ENCODE measurements at regions not wholly inside any gene's neighbourhood (a gene's known extent, or its start where the extent isn't known, plus 50 kb on each side); places are given as distances from the start of the nearest gene placed in this dataset.
"Not testable (repeated sequence)": the region's sequence is repeated elsewhere in the genome, so short reads cannot be mapped to it uniquely, and the experiment has no call there.

DNA sequence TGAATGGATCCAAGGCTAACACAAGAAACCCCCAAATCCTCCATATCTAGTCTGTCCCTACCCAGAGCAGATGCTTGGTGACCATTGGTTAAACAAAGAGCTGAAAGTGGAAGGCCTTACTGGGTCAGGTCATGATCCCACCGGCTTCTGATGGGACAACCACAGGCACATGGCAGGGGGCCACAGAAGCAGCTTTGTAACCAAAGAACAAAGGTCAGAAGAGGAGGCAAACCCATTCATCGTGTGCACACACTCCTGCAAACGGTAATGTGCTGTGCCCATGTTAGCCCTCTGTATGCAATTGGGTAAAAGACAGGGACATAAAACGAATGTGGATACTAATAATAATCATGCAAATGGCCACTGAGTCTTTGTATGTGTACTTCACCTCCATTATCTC lies 133.3 kb upstream of the SLC6A11 start:
- H3K36me3 ChIP-seq (replicated peaks; ENCODE audit: control insufficient read depth, insufficient read depth, low read length): no peaks in the 10 kb centered on the region
- no peak overlapping the region for H3K4me3 ChIP-seq (ENCODE audit: insufficient read depth, low read depth, low read length)
- H3K27me3 ChIP-seq (ENCODE audit: control insufficient read depth, insufficient read depth, low read length): no peaks in the 10 kb centered on the region
- DNase-seq: no peak

DNA sequence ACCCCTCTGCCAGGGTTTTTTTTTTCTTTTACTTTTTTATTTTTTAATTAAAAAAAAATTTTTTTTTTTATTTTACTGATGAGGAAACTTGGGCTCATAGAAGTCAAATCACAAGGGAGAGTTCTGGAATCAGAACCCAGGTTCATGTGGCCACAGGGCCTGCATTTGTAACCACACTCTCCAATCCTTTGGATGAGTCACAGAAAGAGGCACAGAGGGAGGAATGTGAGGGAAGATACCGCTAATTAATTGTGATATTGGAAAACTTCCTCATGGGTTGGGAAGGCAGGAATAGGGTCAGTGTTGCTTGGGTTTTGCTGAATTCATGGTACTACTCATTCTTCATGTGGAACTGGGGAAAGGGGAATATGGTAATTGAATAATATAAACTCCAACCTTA lies 132.9 kb upstream of the SLC6A11 start:
- Histone ChIP-seq H3K4me3 (ENCODE audit: insufficient read depth, low read depth, low read length) (no peak overlapping the region), H3K36me3 (replicated peaks; ENCODE audit: control insufficient read depth, insufficient read depth, low read length) (no peaks in the 10 kb centered on the region)

DNA sequence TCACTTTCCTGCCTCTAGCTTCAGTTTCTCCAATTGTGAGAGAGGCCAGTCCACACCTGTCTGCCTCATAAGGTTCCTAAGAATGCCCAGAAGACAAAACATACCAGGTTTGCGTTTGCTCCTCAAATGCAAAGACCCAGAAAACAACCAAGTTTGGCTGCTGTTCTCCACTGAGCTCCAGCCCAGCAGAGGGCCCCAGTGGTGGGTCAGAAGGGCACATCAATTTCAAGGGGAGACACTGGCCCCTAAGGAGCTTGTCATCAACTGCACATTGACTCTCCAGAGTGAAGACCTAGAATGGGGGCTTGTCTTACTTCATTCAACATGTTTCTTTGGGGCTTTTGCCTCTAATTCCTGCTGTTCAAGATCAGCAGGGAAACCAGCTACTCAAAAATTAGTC lies 127.9 kb upstream of the SLC6A11 start:
- Histone ChIP-seq H3K4me3 (ENCODE audit: insufficient read depth, low read depth, low read length) (no peak overlapping the region), H3K27me3 (ENCODE audit: control insufficient read depth, insufficient read depth, low read length) (no peaks in the 10 kb centered on the region), H3K36me3 (replicated peaks; ENCODE audit: control insufficient read depth, insufficient read depth, low read length) (no peaks in the 10 kb centered on the region)
- DNase-seq: no peak

More for the DNA sequence above, 132.9 kb upstream of the SLC6A11 start:
- no peak for DNase-seq
- no peaks in the 10 kb centered on the region for H3K27me3 ChIP-seq (ENCODE audit: control insufficient read depth, insufficient read depth, low read length)

DNA sequence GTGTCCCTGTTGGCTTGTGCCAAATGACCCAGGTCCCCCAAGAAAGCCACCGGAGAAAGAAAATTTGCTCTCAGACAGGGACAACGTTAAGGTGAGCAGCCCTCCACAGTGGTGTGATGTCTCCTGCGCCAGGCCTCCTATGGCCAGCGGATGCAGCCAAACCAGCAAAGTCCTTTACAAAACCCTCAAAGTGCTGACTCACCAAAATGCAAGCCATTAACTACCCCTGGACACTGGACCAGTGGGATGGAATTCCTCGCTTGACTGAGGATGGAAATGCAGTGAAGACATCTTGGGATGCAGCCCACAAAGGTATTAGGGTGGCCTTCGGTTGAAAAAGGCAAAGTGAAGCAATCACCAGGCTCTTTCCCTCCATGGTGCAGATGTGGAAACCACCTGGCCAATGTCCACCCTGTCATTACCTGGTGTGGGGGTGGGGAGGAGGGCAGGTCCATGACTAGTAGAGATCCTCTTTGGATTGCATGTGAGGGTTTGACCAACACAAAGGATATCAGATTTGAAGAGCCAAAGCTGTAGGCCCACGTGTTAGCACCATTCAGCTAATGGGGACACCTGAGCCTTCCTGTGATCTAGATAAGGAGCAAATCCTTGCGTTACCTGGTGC lies 127.4 kb upstream of the SLC6A11 start:
- no peak overlapping the region for H3K4me3 ChIP-seq (ENCODE audit: insufficient read depth, low read depth, low read length)
- no peaks in the 10 kb centered on the region for H3K27me3 ChIP-seq (ENCODE audit: control insufficient read depth, insufficient read depth, low read length)
- DNase-seq: no peak

DNA sequence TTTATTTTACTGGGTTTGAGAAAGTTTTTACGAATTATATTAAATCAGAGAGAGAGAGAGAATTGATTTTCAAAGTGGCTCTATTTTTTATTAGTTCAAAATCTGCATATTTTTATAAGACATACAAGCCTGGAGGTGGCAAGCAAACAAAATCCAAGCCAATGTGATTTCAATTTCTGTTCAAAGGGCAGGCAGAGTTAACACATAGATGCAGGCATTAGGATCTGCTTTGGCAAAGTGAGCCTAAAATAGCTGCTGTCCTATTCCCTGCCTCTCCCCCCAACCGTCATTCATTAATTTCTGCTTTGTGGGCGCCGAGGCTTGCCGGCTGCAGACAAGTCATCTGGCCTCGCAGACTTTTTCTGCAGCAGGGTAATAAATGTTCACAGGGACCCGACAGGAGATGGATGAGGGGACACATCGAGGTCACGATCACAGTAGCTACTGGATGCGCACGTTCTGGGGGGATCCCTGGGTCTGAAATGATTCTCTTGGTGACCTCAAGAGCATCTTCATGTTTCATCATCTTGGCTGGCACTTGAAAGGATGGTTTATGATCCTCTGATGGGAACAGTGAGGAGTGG lies 123.9 kb upstream of the SLC6A11 start:
- H3K27me3 ChIP-seq (ENCODE audit: control insufficient read depth, insufficient read depth, low read length): peaks cover 1% of the 10 kb centered on the region; the same call in 1 of the 2 replicates
- no peaks in the 10 kb centered on the region for H3K36me3 ChIP-seq (replicated peaks; ENCODE audit: control insufficient read depth, insufficient read depth, low read length)
- DNase-seq: no peak
- H3K4me3 ChIP-seq (ENCODE audit: insufficient read depth, low read depth, low read length): no peak overlapping the region

More for the DNA sequence above, 127.4 kb upstream of the SLC6A11 start:
- H3K36me3 ChIP-seq (replicated peaks; ENCODE audit: control insufficient read depth, insufficient read depth, low read length): no peaks in the 10 kb centered on the region

DNA sequence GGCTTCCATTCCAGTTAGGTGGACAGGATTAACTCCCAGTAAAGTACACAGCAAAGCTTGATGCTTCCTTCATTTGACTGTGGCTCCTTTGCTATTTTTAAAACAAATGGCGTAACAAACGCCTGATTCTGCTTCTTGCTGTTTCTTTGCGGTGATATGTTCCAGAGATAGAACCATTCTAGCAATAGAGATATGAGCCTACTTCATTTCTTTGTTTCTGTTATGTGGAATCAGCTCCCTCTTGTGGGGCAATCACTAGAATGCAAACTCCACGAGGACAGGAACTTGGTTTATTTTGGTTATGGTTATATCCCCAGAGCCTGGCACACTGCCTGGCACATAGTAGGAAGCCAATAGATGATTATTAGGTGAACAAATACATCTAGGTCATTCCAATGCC lies 122.6 kb upstream of the SLC6A11 start:
- no peak overlapping the region for H3K4me3 ChIP-seq (ENCODE audit: insufficient read depth, low read depth, low read length)
- H3K27me3 ChIP-seq (ENCODE audit: control insufficient read depth, insufficient read depth, low read length): peaks cover 1% of the 10 kb centered on the region; the same call in 1 of the 2 replicates
- no peaks in the 10 kb centered on the region for H3K36me3 ChIP-seq (replicated peaks; ENCODE audit: control insufficient read depth, insufficient read depth, low read length)
- DNase-seq: no peak

DNA sequence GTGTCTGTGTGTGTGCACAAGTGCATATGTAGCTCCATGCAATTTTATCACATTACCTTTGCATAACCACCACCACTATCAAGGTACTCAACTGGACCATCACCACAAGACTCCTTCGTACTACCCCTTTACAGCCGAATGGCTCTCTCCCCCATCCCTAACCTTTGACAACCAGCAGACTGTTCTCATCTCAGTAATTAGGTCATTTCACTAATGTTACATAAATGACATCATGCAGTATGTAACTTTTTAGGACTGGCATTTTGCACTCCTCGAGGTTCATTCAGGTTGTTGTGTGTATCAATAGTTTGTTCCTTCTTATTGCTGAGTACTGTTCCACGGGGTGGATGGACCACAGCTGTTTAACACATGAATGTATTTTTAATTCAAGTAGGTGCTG lies 121.8 kb upstream of the SLC6A11 start:
- H3K27me3 ChIP-seq (ENCODE audit: control insufficient read depth, insufficient read depth, low read length): peaks cover 1% of the 10 kb centered on the region; the same call in 1 of the 2 replicates
- H3K36me3 ChIP-seq (replicated peaks; ENCODE audit: control insufficient read depth, insufficient read depth, low read length): no peaks in the 10 kb centered on the region
- H3K4me3 ChIP-seq (ENCODE audit: insufficient read depth, low read depth, low read length): no peak overlapping the region
- DNase-seq: no peak

DNA sequence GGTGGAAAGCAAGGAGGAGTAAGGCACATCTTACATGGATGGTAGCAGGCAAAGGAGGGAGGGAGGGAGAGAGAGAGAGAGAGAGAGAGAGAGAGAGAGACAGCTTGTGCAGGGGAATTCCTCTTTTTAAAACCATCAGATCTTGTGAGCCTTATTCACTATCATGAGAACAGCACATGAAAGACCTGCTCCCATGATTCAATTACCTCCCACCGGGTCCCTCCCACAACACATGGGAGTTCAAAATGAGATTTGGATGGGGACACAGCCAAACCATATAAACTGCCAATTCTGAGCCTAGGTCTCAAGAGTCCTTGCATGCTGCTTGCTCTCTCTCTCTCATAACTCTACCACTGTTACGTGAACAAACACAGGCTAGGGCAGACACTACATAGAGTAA lies 120.8 kb upstream of the SLC6A11 start:
- H3K4me3 ChIP-seq (ENCODE audit: insufficient read depth, low read depth, low read length); DNase-seq; H3K36me3 ChIP-seq (replicated peaks; ENCODE audit: control insufficient read depth, insufficient read depth, low read length); H3K27me3 ChIP-seq (ENCODE audit: control insufficient read depth, insufficient read depth, low read length): not testable (repeated sequence)

DNA sequence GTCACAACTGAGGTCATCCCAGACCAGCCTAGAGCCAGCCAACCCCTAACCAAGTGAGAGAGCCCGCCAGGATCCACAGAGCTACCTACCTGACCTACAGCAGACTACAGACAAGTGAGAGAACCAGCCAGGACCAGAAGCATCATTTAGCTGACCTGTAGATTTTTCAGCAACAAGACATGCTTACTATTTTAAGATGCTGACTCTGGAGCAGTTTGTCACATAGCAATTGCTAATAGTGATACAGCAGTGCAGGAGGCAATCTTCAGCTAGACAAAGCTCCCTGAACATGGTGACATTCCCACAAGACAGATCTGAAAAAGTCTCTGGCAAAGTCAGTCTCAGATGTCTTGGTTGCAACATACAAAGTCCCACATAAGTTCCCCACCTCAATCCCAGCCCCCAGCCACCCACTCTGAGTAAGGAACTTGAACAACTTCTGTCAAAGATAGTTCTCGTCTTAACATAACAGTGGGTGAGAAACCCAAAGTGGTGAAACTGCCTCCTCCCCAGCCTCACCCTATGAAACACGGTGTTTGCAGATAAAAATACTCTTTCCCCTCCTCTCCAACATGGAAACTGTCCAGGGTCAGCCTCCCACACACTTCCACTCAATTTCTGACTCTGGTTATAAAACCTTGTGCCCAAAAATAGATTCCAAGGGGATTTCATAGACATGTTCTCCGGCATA lies 120.3 kb upstream of the SLC6A11 start:
- Histone ChIP-seq H3K27me3 (ENCODE audit: control insufficient read depth, insufficient read depth, low read length) (peaks cover 1% of the 10 kb centered on the region; the same call in 1 of the 2 replicates), H3K4me3 (ENCODE audit: insufficient read depth, low read depth, low read length) (no peak overlapping the region), H3K36me3 (replicated peaks; ENCODE audit: control insufficient read depth, insufficient read depth, low read length) (no peaks in the 10 kb centered on the region)
- DNase-seq: no peak

DNA sequence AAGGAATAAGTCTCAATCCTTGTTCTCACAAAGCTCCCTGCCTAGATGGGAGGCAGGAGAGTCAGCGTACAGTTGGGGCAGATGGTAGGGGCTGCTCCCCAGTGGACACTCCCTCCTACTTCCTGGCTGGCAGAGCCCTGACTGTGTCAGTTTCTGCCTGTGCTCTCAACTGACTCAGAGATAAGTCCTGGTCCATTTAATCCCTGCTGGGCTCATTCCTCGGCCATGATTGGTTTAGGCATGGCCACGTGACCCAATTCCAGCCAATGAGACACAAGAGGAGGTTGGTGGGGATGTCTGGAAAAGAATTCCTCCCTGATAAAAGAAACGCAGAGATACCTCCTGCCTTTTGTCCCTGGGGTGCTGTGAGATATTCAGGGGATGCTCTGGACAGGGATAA lies 118.1 kb upstream of the SLC6A11 start:
- no peak for DNase-seq
- H3K36me3 ChIP-seq (replicated peaks; ENCODE audit: control insufficient read depth, insufficient read depth, low read length): no peaks in the 10 kb centered on the region
- peaks cover 1% of the 10 kb centered on the region for H3K27me3 ChIP-seq (ENCODE audit: control insufficient read depth, insufficient read depth, low read length)
- H3K4me3 ChIP-seq (ENCODE audit: insufficient read depth, low read depth, low read length): no peak overlapping the region

DNA sequence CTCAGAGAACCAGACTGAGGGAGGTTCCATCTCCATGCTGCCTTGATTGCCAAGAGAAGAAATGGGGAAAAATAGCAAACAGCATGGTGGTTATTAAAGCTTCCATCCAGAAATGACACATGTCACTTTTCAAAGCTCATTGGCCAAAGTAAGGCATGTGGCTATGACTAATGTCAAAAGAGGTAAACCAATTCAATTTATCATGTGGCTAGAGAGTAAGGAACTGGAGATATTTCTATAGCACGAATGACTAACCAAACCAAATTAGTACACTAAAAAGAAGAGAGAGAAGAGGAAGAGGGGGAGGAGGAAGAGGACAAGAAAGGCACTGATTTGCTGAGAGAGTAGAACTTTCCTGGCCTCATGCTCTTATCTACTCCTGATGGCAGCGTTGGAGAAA lies 115.2 kb upstream of the SLC6A11 start:
- H3K27me3 ChIP-seq (ENCODE audit: control insufficient read depth, insufficient read depth, low read length): peaks cover 7% of the 10 kb centered on the region
- no peaks in the 10 kb centered on the region for H3K36me3 ChIP-seq (replicated peaks; ENCODE audit: control insufficient read depth, insufficient read depth, low read length)
- no peak for DNase-seq
- H3K4me3 ChIP-seq (ENCODE audit: insufficient read depth, low read depth, low read length): no peak overlapping the region

DNA sequence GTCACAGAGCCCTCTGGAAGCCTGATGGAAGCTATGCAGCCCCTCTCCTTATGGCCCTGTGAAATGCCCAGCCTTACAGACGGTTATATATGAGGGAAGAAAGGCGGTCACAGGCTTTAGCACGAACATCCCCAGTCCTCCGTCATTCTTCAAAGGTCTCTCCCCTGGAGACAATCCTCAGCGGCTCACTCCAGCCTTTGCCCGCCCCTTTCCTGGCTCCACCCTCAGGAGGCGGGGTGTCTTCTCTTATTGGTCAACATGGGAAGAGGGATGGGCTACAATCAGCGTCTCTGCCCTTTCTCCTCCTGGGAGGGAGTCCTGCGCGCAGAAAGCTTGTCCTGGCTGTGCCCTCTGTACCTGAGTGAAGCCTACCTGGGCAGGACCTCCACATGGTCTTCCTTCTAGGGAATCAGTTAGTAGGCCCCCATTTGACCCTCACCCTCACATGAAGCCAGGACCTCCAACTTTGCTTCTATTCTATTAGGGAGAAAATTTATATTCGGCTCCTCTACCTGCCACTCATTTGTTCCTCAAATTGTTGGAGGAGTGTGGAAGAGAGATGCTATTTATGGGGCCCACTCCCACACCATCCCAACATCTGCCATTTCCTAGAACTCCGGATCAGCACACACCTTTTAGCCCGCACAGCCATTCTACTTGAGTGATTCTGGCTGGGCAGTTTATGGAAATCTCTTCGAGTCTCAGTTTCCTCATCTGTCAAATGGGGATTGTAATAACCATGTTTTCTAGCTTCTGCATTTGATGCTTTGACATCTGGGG lies 112.9 kb upstream of the SLC6A11 start:
- peak overlapping the region; percentile 15; the same call in 1 of the 2 replicates for H3K4me3 ChIP-seq (ENCODE audit: insufficient read depth, low read depth, low read length)
- DNase-seq: peak; percentile 88
- peaks cover 25% of the 10 kb centered on the region for H3K27me3 ChIP-seq (ENCODE audit: control insufficient read depth, insufficient read depth, low read length)

DNA sequence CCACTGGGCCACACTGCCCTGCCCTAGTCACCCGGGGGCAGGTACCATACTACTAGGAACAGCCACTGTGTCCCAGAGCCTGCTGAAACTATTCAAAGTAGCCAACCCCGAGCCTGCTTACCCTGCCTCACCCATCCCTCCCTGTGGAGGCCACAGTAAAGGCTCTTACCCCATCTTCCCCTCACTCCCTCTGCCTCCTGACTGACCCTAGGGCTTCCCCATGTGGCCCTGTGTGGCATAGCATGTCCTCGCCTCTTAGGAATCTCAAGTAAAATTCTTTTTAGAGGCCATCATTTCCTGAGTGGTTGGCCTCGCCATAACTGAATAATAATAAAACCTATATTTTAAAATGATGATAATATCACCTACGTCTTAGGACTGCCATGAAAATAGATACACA lies 112.2 kb upstream of the SLC6A11 start:
- Histone ChIP-seq H3K4me3 (ENCODE audit: insufficient read depth, low read depth, low read length) (no peak overlapping the region), H3K27me3 (ENCODE audit: control insufficient read depth, insufficient read depth, low read length) (peaks cover 32% of the 10 kb centered on the region), H3K36me3 (replicated peaks; ENCODE audit: control insufficient read depth, insufficient read depth, low read length) (no peaks in the 10 kb centered on the region)
- peak; percentile 66 for DNase-seq

More for the DNA sequence above, 112.9 kb upstream of the SLC6A11 start:
- H3K36me3 ChIP-seq (replicated peaks; ENCODE audit: control insufficient read depth, insufficient read depth, low read length): no peaks in the 10 kb centered on the region

DNA sequence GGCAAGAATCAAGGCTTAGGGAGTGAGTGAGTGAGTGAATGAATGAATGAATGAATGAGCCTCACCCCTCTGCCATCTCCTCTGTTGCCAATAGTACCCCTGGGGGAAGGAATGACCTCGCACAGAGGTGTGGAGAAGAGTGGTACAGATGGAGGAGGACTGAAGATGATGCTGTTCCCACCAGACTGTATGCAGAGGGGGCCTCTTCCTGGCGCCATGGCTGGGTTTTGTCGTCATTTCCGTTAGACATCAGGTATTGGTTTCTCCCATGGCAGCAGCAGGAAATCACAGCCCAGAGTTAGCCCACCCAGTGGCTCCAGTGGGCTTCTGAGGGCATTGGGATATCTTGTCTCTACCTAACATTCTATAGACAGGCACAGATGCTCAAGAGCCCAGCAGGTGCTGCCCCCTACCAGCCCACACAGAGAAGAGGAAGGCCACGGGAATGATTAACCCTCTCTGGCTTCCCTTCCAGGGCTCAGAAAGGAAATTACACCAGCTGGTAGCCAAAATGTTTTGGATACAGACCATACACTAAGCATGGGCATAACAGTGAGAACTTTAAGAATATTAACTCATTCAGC lies 109.8 kb upstream of the SLC6A11 start:
- H3K36me3 ChIP-seq (replicated peaks; ENCODE audit: control insufficient read depth, insufficient read depth, low read length): no peaks in the 10 kb centered on the region
- peak; percentile 60 for DNase-seq
- no peak overlapping the region for H3K4me3 ChIP-seq (ENCODE audit: insufficient read depth, low read depth, low read length)
- peaks cover 38% of the 10 kb centered on the region for H3K27me3 ChIP-seq (ENCODE audit: control insufficient read depth, insufficient read depth, low read length)
